ENCODE measurements at regions not wholly inside any gene's neighbourhood (a gene's known extent, or its start where the extent isn't known, plus 50 kb on each side); places are given as distances from the start of the nearest gene placed in this dataset.

DNA sequence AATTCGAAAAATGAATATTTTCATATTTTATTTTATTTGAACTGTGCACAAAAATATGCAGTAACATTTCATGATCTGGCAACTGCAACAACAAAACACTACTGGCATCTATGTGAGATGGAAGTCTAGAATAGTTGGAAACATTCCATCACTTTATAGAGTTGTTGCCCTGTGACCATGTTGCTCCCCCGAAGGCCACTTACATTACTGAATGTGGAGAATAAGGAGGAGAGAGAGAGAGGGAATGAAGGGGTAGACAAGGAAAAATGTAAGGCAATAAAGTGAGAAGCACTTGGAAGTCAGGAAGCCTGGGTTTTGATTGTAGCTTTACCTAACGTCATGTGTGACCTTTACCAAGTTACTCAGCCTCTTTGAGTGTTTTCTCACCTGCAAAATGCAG, 437.2 kb upstream of the EDIL3 start:
- CTCF ChIA-PET = no interaction called here
- POLR2A ChIA-PET = no interaction called here
- DNase-seq (ENCODE audit: extremely low spot score) = no peak
- TF ChIP-seq TARDBP (IDR thresholded peaks at IDR 0.05) = no peak
- no peak for TF ChIP-seq FOXM1 (IDR thresholded peaks at IDR 0.05; ENCODE audit: borderline replicate concordance)
- TF ChIP-seq FOXK2 (IDR thresholded peaks at IDR 0.05) = no peak
- TF ChIP-seq CTBP1 (IDR thresholded peaks at IDR 0.05; ENCODE audit: borderline replicate concordance) = no peak
- no peak for TF ChIP-seq LEF1 (IDR thresholded peaks at IDR 0.05; ENCODE audit: borderline replicate concordance)
- no peak for TF ChIP-seq BHLHE40 (IDR thresholded peaks at IDR 0.05; ENCODE audit: borderline replicate concordance)
- TF ChIP-seq ZNF384 (IDR thresholded peaks at IDR 0.05) = no peak
- TF ChIP-seq FOXA1 (IDR thresholded peaks at IDR 0.05) = no peak
- TF ChIP-seq SUZ12 (IDR thresholded peaks at IDR 0.05) = no peak

DNA sequence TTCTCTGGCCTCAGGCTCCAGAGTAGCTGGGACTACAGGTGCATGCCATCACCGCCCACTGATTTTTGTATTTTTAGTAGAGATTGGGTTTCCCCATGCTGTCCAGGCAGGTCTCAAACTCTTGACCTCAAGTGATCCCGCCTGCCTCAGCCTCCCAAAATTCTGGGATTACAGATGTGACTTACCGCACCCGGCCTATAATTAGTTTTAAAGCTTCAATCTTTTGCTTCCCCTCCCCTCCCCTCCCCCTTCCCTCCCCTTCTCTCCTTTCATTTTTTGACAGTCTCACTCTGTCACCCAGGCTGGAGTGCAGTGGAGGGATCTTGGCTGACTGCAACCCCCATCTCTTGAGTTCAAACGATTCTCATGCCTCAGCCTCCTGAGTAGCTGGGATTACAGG, 433.3 kb upstream of the EDIL3 start:
- TF ChIP-seq NFRKB (IDR thresholded peaks at IDR 0.05) (no peak), ZNF384 (IDR thresholded peaks at IDR 0.05) (no peak), BHLHE40 (IDR thresholded peaks at IDR 0.05; ENCODE audit: borderline replicate concordance) (no peak), CTBP1 (IDR thresholded peaks at IDR 0.05; ENCODE audit: borderline replicate concordance) (no peak), SUZ12 (IDR thresholded peaks at IDR 0.05) (no peak), HDGF (IDR thresholded peaks at IDR 0.05; ENCODE audit: borderline replicate concordance) (no peak)
- TF ChIP-seq, protein P1, sequence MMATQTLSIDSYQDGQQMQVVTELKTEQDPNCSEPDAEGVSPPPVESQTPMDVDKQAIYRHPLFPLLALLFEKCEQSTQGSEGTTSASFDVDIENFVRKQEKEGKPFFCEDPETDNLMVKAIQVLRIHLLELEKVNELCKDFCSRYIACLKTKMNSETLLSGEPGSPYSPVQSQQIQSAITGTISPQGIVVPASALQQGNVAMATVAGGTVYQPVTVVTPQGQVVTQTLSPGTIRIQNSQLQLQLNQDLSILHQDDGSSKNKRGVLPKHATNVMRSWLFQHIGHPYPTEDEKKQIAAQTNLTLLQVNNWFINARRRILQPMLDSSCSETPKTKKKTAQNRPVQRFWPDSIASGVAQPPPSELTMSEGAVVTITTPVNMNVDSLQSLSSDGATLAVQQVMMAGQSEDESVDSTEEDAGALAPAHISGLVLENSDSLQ (IDR thresholded peaks at IDR 0.05) = no peak
- ChIA-PET CTCF (interaction anchor here (0.6 kb wide), 1 partner anchor 33 kb away, joined by 3 read pairs; no protein-coding TSS in a partner anchor), POLR2A (no interaction called here)
- no peak for DNase-seq (ENCODE audit: extremely low spot score)

DNA sequence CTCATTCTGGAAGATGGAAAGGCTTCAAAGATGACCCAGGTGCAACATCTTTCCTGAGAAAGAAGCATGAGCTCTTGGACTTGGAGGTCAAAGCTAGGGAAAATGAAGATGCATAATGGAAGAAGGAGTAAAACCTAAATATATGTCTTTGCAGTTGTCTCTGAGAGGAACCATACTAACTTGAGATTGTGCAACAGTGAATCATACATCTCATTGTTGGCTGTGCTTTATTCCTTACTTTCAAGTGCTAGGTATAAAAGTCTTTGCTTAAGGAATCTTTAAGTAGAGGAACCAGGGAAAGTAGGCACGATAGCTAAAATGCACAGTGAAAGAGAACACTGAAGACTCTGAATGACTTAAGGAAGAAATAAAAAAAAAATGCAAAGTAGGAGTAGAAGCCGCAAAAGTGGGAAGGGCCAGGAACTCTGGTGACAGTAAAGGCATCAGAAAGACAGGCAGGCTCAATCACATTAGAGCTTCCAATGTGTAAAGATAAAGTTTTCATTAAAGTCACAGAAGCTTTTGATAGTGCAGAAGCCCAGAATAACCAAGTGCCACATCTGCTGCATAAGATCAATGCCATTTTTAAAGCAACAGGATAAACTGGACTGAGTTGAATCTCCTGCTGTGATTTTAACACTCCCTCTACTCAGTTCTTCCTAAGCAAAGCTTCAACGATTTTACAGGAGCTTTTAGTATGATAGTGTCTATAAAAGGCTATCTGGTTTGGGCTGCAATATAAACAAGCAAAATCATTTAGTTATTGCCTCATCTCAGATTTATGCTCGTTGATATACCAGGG, 432.3 kb upstream of the EDIL3 start:
- CTCF ChIA-PET = interaction anchor here (0.7 kb wide), 1 partner anchor 129 kb away, joined by 5 read pairs; no protein-coding TSS in a partner anchor
- peak; percentile 79; the same call in 1 of the 2 replicates for TF ChIP-seq CTBP1 (IDR thresholded peaks at IDR 0.05; ENCODE audit: borderline replicate concordance)
- TF ChIP-seq BHLHE40 (IDR thresholded peaks at IDR 0.05; ENCODE audit: borderline replicate concordance) = no peak
- TF ChIP-seq, protein P1 (IDR thresholded peaks at IDR 0.05) = peak; percentile 41; the same call in 1 of the 2 replicates
- TF ChIP-seq FOXM1 (IDR thresholded peaks at IDR 0.05; ENCODE audit: borderline replicate concordance) = no peak
- TF ChIP-seq ZNF384 (IDR thresholded peaks at IDR 0.05) = 0 out of 2 replicates have a peak, but pooled peaks have one; percentile 26
- TF ChIP-seq L3MBTL2 (conservative IDR thresholded peaks at IDR 0.05) = no peak
- TF ChIP-seq FOXK2 (IDR thresholded peaks at IDR 0.05) = no peak
- peak; percentile 20 for DNase-seq (ENCODE audit: extremely low spot score)
- POLR2A ChIA-PET = no interaction called here

DNA sequence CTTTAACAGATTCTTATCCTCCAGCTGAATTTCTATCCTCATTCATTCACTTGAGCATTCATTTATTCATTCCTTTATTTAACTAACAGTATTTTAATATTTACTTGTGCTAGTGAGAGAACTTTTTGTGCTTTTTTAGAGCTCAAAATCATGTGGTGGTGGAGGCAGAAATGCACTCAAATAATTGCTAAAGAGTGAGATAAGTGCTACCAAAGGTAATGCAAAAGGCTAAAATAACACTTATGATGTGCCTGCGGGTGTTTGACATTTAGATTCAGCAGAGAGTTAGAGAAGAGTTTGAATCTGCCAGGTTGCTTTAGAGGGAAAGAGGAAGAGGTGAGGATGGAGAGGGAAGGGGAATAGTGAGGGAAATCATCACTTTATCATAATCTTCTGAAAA, 431.5 kb upstream of the EDIL3 start:
- TF ChIP-seq CTBP1 (IDR thresholded peaks at IDR 0.05; ENCODE audit: borderline replicate concordance) (no peak; the same call in 1 of the 2 replicates), FOXA1 (IDR thresholded peaks at IDR 0.05) (no peak), TARDBP (IDR thresholded peaks at IDR 0.05) (no peak), FOXK2 (IDR thresholded peaks at IDR 0.05) (no peak), LEF1 (IDR thresholded peaks at IDR 0.05; ENCODE audit: borderline replicate concordance) (no peak), L3MBTL2 (conservative IDR thresholded peaks at IDR 0.05) (no peak), ZNF384 (IDR thresholded peaks at IDR 0.05) (no peak), BHLHE40 (IDR thresholded peaks at IDR 0.05; ENCODE audit: borderline replicate concordance) (no peak), SP1 (IDR thresholded peaks at IDR 0.05) (no peak), ARNT (IDR thresholded peaks at IDR 0.05) (no peak), FOXM1 (IDR thresholded peaks at IDR 0.05; ENCODE audit: borderline replicate concordance) (no peak), SUZ12 (IDR thresholded peaks at IDR 0.05) (no peak), HDGF (IDR thresholded peaks at IDR 0.05; ENCODE audit: borderline replicate concordance) (no peak), ELF4 (IDR thresholded peaks at IDR 0.05) (no peak), NFRKB (IDR thresholded peaks at IDR 0.05) (no peak)
- TF ChIP-seq, protein P1 (IDR thresholded peaks at IDR 0.05) = no peak
- ChIA-PET CTCF (no interaction called here), POLR2A (no interaction called here)
- DNase-seq (ENCODE audit: extremely low spot score) = no peak

DNA sequence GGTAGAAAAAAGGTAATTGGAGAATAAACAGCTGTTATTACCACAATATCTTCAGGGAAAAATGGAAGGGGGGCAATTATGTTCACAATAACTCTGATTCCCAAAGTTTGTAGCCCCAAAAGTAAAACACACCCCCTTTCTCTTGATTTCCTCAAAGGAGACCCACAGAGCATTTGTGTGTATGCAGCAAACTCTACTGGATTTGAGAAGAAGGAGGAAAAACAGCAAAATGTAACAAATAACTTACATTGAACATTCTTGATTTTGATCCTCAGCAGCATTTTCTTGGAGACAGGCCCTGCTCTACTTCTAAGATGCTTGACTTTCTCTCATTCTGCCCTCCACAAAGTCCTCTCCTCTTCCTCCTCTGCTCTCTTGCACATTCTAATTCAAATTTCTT, 420.8 kb upstream of the EDIL3 start:
- TF ChIP-seq FOXM1 (IDR thresholded peaks at IDR 0.05; ENCODE audit: borderline replicate concordance) = no peak
- no peak for TF ChIP-seq SUZ12 (IDR thresholded peaks at IDR 0.05)
- TF ChIP-seq FOXA1 (IDR thresholded peaks at IDR 0.05) = no peak
- no peak for TF ChIP-seq L3MBTL2 (conservative IDR thresholded peaks at IDR 0.05)
- TF ChIP-seq SP1 (IDR thresholded peaks at IDR 0.05) = no peak
- no peak for TF ChIP-seq LEF1 (IDR thresholded peaks at IDR 0.05; ENCODE audit: borderline replicate concordance)
- TF ChIP-seq ZNF384 (IDR thresholded peaks at IDR 0.05) = no peak
- no peak for TF ChIP-seq CTBP1 (IDR thresholded peaks at IDR 0.05; ENCODE audit: borderline replicate concordance)
- no peak for TF ChIP-seq ARNT (IDR thresholded peaks at IDR 0.05)
- no peak for TF ChIP-seq NFRKB (IDR thresholded peaks at IDR 0.05)
- TF ChIP-seq BHLHE40 (IDR thresholded peaks at IDR 0.05; ENCODE audit: borderline replicate concordance) = no peak
- TF ChIP-seq TARDBP (IDR thresholded peaks at IDR 0.05) = no peak
- no peak for DNase-seq (ENCODE audit: extremely low spot score)
- ChIA-PET POLR2A (no interaction called here), CTCF (no interaction called here)

DNA sequence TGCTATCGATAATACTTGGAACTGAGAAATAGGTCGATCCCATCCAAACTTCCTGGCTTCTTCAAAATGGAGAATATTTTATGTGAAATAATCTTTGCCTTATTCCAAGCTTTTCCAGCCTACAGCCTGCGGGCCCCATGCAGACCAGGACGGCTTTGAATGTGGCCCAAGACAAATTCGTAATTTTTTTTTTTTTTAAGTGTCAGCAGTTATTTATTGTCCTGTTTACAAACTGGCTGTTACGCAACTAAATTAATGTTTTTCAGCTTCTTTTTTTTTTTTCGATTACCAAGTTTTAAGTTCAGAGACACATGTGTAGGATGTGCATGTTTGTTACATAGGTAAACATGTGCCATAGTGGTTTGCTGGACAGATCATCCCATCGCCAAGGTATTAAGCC, 411.7 kb upstream of the EDIL3 start:
- ChIA-PET POLR2A (no interaction called here), CTCF (no interaction called here)
- TF ChIP-seq TARDBP (IDR thresholded peaks at IDR 0.05) (no peak), BHLHE40 (IDR thresholded peaks at IDR 0.05; ENCODE audit: borderline replicate concordance) (no peak)
- DNase-seq (ENCODE audit: extremely low spot score) = no peak
